GM23248 (cell line): ENCODE measurements at regions not wholly inside any gene's neighbourhood (a gene's known extent, or its start where the extent isn't known, plus 50 kb on each side); places are given as distances from the start of the nearest gene placed in this dataset.

Experiments
- EZH2 ChIP-seq: fragments of 200-600 bp; sonication (generic); IDR thresholded peaks from 2 replicates; pipeline ENCODE4 v1.6.1; 2018; ENCODE audit warnings: antibody characterized with exemption, mild to moderate bottlenecking; ENCODE audit not compliant: insufficient read depth, poor library complexity, severe bottlenecking
- EZH2phosphoT487 ChIP-seq: fragments of 200-600 bp; sonication (generic); IDR thresholded peaks from 2 replicates; pipeline ENCODE4 v1.6.1; 2018; ENCODE audit warnings: antibody characterized with exemption, moderate library complexity, mild to moderate bottlenecking, low read depth; ENCODE audit not compliant: insufficient read depth

GRCh38 chr5:82334085-82334692 lies 56.0 kb upstream of the RPS23 start:
- TF ChIP-seq EZH2 (no peak), EZH2phosphoT487 (no peak)
